HG03457 (cell line): ENCODE measurements at regions not wholly inside any gene's neighbourhood (a gene's known extent, or its start where the extent isn't known, plus 50 kb on each side); places are given as distances from the start of the nearest gene placed in this dataset.
A peak's percentile ranks its signal among the peaks of the same experiment; 100 is the strongest.
"Not testable (repeated sequence)": the region's sequence is repeated elsewhere in the genome, so short reads cannot be mapped to it uniquely, and the experiment has no call there.

Source experiments
- ATAC-seq: cut with Tn5 transposase; IDR thresholded peaks from one replicate; pipeline ENCODE4 v1.9.1; 2021; ENCODE audit warnings: moderate number of reproducible peaks; ENCODE audit not compliant: unreplicated experiment

GRCh38 chr3:40877631-40878463 lies 321.5 kb upstream of the CTNNB1 start:
- ATAC-seq = no peak

- ATAC-seq = no peak
Measured at GRCh38 chr3:40878464-40878905, 320.8 kb upstream of the CTNNB1 start.

- ATAC-seq = no peak
Measured at GRCh38 chr3:40885430-40885829, 313.9 kb upstream of the CTNNB1 start.

DNA sequence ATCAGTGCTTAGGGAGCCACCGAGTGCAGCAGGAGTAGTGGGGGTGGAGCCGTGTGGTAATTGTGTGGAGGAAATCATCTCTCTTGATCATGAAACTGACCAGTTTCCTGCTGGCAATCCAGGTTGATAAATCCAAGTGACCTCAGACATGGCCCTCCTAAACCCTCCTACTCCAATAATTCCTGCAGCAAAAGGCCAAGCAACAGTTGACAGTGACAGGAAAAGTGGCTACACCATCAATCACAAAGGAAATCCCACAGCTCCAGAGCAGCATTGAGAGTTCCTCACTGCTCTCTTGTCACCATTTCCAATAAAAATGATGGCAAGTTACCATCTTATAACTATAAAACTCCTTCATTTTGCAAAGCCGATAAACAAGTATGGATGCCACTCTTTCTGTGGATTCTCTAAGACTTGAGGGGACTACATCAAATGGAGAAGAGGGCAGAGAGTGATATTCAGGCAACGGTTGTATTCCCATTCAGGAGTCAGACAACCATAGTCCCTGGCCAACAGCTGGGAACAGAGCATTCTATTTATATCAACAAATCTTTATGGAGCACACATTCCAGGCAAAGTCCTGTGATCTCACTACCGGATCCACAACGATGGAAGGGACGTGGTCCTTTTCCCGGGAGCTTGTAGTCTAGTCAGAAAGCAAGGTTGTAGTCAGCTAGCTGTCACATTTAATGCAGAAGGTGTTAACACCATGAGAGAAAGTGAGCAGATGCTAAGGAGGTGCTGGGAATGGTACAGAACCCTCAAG lies 312.5 kb upstream of the CTNNB1 start:
- no peak for ATAC-seq

DNA sequence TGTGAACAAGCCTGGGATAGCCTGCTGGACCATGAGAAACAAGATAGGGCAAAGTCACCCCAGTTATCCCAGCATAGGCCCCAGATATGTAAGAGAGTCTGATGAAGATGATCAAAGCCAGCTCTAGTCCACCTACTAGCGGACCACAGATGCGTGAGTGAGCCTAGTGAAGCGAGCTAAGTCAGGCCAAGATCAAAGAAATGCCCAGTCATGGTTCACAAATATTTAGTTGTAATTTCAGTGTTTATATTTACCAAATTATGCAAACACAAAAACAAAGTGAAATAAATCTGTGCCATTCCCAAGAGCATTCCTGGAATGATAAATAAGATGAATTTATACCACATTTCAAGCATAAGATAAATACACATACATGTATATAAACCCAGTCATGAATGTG lies 308.1 kb upstream of the CTNNB1 start:
- no peak for ATAC-seq

- no peak for ATAC-seq
Measured at GRCh38 chr3:40895109-40895508, 304.2 kb upstream of the CTNNB1 start.

GRCh38 chr3:40899286-40899712 lies 300.0 kb upstream of the CTNNB1 start:
- ATAC-seq = no peak

DNA sequence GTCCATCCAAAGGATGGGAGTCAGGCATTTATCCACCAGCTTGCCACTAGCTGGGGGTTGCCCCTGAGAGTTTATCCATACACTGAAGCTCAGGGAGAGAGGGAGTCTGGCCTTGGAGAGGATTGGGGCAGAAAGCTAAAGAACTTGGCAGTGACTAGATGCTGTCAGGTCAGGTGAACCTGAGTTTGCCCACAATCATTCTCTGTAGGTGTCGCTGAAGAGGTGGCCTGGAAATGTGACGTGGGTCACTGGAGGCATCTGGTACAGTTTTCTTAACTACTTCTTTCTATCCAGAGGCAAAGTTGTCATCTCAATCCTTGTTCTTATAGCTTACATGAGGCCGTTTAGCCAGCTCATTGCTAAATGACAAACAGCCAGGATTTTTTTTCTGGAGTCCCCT lies 298.0 kb upstream of the CTNNB1 start:
- ATAC-seq = no peak

GRCh38 chr3:40901796-40902195 lies 297.5 kb upstream of the CTNNB1 start:
- no peak for ATAC-seq

DNA sequence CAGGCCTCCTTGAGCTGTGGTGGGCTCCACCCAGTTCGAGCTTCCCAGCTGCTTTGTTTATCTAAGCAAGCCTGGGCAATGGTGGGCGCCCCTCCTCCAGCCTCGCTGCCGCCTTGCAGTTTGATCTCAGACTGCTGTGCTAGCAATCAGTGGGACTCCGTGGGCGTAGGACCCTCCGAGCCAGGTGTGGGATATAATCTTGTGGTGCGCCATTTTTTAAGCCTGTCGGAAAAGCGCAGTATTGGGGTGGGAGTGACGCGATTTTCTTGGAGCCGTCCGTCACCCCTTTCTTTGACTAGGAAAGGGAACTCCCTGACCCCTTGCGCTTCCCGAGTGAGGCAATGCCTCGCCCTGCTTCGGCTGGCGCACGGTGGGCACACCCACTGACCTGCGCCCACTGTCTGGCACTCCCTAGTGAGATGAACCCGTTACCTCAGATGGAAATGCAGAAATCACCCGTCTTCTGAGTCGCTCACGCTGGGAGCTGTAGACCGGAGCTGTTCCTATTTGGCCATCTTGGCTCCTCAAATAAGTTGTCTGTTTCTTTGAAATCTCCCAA lies 291.3 kb upstream of the CTNNB1 start:
- not testable (repeated sequence) for ATAC-seq

DNA sequence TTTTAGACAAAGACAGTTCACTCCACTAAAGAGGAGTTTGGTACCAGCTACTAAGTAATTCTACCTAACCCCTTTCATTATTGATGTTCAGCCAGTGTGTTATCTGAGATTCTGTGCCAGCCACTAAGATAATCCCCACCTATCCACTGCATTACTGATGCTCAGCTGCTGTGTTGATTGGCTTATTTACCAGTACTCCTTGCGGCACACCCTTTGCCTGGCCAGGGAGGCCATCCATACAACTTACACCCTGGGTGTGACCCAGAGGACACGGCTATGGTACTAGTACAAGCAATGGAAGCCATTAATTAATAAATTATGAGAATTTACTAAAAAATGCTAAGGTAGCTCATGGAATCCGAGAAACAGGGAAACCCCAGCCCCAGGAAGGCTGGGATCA lies 290.7 kb upstream of the CTNNB1 start:
- no peak for ATAC-seq

GRCh38 chr3:40911264-40911663 lies 288.0 kb upstream of the CTNNB1 start:
- ATAC-seq = no peak

GRCh38 chr3:40911928-40912327 lies 287.4 kb upstream of the CTNNB1 start:
- ATAC-seq = peak; percentile 56

DNA sequence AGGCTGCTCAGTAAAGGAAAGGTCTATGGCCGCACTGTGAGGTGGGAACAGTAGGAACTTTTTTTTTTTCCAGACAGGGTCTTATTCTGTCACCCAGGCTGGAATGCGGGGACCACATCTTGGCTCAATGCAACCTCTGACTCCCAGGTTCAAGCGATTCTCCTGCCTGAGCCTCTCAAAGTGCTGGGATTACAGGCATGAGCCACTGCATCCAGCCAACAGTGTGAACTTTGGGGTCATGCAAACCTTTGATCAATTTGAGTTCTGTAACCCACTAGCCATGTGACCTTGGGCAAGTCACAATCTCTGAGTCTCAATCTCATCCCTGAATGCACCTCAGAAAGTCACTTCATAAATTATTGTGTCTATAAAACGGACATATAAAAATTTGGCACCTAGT lies 286.8 kb upstream of the CTNNB1 start:
- ATAC-seq = no peak

DNA sequence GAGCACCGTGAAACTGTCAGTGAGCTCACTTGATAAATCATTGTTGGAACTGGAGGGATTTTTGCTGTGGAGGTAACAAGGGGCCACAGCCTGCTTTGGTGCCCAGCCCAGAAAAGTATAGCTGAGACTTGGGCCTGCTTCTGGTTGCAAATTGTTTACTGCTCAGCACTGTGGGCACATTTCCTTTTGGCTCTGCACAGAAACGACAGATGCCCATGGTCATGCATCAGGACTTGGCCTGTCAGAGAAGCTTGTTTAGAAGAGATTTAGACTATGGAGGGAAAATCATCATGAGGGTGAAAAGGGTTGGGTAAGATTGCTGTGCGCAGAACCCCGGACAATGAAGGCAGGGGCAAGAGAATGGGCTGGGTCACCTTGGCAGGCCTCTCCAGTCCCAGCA lies 286.1 kb upstream of the CTNNB1 start:
- ATAC-seq = no peak

DNA sequence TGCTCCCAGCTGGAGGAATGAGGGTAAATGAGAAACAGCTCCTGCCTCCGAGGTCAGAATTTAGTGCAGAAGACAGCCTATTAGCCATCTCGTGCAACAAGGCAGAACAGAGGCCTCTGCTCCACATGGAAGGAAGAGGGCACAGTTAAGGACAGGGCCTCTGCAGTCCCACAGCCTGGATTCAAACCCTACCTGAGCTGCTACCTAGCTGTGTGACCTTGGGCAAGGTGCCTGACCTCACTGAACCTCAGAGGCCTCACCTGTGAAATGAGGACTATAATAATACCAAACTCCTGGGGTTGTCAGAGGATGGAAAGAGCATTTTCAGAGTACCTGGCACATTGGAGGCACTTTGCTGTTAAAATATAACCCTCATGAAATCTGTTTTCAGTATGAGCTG lies 285.7 kb upstream of the CTNNB1 start:
- no peak for ATAC-seq

- ATAC-seq = no peak
Measured at GRCh38 chr3:40914475-40914874, 284.8 kb upstream of the CTNNB1 start.

DNA sequence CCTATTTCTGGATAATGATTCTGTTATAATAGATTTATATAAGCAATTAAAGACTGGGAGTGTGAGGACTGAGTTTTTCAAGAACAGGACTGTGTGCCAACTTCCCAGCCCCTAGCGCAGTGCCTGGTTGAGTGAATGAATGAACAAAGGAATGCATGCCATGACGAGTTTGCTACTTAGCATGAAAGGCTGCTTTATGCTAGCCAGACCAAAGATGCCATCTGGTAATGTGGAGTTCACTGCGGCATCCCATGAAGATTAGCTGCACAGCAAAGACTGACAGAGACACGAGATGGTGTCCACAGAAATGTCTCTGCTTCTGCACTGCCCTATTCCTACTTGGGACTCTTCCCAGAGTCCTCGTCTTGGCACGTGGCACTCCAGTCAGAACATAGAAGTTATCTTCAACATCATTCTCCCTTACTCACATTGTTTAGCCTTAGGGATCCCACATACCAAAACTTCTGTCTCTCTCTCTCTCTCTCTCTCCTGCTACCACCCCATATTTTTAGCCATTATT lies 283.9 kb upstream of the CTNNB1 start:
- no peak for ATAC-seq

DNA sequence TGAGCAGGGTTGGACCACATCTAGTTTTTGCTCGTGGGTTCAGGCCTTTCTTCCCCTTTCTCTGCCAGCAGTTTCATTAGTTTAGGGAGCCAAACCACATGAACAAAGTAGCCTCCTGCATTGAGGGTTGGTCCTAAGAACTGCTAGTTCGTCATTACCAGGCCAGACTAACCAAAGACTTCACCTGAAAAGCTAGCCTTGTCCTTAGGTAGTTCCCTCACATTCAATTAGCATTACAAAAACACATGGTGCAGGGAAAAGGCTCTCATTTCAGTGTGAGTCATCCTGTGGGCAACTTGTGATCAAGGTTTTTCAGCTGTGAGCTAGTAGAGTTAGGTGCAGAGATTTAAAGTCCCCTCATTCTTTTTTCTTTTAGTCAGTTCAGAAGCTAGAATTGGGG lies 279.3 kb upstream of the CTNNB1 start:
- ATAC-seq = no peak

DNA sequence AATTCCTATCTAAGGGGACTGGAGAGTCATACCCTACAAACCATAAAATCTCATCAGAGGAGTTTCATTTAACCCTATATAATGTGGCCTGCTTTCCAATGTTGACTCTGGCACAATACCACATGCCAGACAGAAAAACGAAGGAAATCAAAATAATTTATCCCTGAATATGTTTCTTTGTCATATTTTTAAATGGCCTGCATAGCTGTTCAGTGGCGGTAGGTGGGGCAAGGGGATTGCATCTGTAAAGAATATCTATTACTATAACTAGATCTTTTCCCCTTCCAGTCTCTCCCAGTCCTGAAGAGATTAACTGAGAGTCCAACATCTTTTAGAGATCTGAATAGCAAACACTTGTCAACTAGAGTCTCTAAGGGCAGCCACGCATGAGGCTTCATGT lies 278.1 kb upstream of the CTNNB1 start:
- no peak for ATAC-seq

- no peak for ATAC-seq
Measured at GRCh38 chr3:40923143-40923542, 276.2 kb upstream of the CTNNB1 start.

- ATAC-seq = no peak
Measured at GRCh38 chr3:40923651-40924050, 275.7 kb upstream of the CTNNB1 start.
